ENCODE measurements at regions not wholly inside any gene's neighbourhood (a gene's known extent, or its start where the extent isn't known, plus 50 kb on each side); places are given as distances from the start of the nearest gene placed in this dataset.

- TF ChIP-seq CTCF (conservative IDR thresholded peaks at IDR 0.05; ENCODE audit: low read length) (no peak), EZH2phosphoT487 (IDR thresholded peaks at IDR 0.05; ENCODE audit: borderline replicate concordance, low read depth, low read length) (no peak)
Observed at GRCh38 chr1:189596197-189596596, 881.5 kb downstream of the BRINP3 start.

All from OCI-LY7 (cell line).